ENCODE measurements at regions not wholly inside any gene's neighbourhood (a gene's known extent, or its start where the extent isn't known, plus 50 kb on each side); places are given as distances from the start of the nearest gene placed in this dataset.

DNA sequence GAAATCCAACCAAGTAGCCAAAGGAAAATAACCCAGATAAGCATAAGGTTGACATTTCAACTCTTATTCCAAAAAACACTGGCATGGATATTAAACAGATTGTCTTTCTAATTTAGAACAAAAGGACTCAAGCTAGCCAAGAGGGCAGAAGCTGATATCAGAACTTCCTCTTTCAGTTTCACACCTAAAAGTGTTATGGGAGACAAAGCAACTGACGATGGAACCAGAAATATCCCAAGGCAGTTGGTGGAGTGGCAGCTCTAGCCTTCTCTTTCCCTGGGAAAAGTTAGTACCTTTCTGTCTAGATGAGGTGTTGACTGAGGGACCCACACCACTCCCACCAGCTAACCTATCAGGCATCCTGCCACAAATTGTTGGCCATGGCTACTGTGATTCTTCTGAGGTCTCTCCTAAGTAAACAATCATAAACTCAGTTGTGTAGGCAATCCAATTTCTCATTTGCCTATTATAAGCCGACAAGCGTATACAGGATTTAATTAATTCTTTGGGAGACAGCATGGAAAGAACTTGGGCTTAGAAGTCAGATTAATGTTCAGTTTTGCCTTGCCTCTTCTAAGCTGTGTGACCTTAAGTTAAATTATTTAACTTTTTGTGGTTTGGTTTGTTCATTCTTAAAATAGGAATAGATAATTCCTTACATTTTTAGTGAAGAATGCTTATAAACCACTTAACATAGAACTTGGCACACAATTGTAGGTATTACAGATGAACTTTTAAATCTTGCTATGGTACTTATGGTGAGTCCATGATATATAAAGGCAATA is 110.9 kb upstream of the ADAMTSL1 start:
- Mint-ChIP-seq H3K4me3 (no peak overlapping the region), H3K36me3 (no peaks in the 10 kb centered on the region), H3K9me3 (peaks cover 2% of the 10 kb centered on the region), H3K27ac (no peak overlapping the region), H3K4me1 (no peaks in the 10 kb centered on the region)
- DNase-seq (ENCODE audit: low spot score in 2 of 2) (no peak), ATAC-seq (no peak)

DNA sequence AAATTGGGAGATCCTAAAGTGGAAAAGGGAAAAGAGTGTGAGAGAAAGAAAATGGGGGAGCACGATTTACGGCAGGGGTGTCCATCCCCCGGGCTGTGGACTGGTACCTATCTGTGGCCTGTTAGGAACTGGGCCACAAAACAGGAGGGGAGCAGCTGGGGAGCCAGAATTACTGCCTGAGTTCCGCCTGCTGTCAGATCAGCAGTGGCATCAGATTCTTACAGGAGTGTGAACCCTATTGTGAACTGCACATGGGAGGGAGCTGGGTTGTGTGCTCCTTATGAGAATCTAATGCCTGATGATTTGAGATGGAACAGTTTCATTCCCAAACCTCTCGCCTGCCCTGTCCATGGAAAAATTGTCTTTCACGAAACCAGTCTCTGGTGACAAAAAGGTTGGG is 108.3 kb upstream of the ADAMTSL1 start:
- no peak overlapping the region for H3K27ac Mint-ChIP-seq
- H3K9me3 Mint-ChIP-seq = peaks cover 2% of the 10 kb centered on the region
- ATAC-seq (no peak), DNase-seq (ENCODE audit: low spot score in 2 of 2) (no peak)
- no peaks in the 10 kb centered on the region for H3K4me1 Mint-ChIP-seq
- no peak overlapping the region for H3K4me3 Mint-ChIP-seq
- no peaks in the 10 kb centered on the region for H3K36me3 Mint-ChIP-seq

DNA sequence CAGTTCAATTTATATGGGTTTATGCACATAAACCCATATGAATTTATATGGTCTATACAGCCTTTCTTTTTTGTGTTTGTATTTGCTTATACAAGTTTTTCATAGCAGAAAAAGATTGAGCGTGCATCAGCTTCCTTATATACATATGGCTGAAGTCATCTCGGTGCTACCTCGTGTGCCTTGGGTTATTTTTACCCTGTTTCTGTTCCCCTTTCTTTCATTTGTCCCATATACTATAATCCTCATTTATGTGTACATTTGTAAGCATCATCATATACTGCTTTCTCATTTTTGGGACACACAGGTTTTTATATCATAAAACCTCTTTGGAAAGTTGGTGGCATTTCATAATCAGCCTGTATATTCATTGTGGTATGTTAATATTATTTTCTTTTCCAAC is 107.8 kb upstream of the ADAMTSL1 start:
- H3K4me3 Mint-ChIP-seq = no peak overlapping the region
- no peak overlapping the region for H3K27ac Mint-ChIP-seq
- no peaks in the 10 kb centered on the region for H3K36me3 Mint-ChIP-seq
- peaks cover 2% of the 10 kb centered on the region for H3K9me3 Mint-ChIP-seq
- DNase-seq (ENCODE audit: low spot score in 2 of 2) = no peak
- no peaks in the 10 kb centered on the region for H3K4me1 Mint-ChIP-seq
- ATAC-seq = no peak

DNA sequence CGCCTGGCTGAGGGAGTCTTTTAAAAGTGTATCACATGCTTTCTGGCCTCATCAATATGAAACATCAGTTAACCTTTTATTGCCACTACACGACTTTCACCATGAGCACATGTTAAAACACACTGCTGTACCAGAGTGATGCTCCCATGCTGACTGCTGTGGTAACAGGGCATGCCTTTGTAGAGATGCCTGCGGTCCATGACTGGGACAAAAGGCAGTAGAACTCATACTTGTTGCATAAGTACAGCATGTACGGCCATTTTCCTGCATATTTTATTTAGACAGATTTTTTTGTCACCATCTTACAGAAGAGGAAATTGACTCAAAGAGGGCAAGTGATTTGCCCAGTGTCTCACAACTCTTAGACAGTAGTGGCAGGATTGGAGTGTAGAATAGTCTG is 105.7 kb upstream of the ADAMTSL1 start:
- Mint-ChIP-seq H3K9me3 (peaks cover 2% of the 10 kb centered on the region), H3K4me3 (no peak overlapping the region), H3K27ac (no peak overlapping the region), H3K4me1 (no peaks in the 10 kb centered on the region), H3K36me3 (no peaks in the 10 kb centered on the region)
- ATAC-seq (no peak), DNase-seq (ENCODE audit: low spot score in 2 of 2) (no peak)

DNA sequence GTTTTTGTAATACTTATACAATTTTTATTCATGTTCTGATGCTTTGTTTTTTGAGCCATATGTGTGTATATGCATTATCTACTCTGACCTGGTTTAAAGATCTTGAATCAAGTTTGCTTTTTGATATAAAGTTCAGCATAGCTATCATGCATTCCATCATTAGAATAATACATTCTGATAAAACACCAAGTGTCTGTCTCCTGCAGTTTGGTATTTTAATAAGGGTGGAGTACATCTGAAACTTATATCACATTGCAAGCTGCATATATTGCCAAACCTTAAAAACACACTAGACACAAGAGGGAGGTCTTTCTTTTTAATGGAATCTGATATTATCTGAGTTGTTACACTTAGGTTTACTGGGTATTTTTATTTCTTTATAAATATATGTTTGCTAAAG is 102.8 kb upstream of the ADAMTSL1 start:
- DNase-seq (ENCODE audit: low spot score in 2 of 2) = no peak
- ATAC-seq = no peak
- peaks cover 2% of the 10 kb centered on the region for H3K9me3 Mint-ChIP-seq
- H3K4me3 Mint-ChIP-seq = no peak overlapping the region
- no peaks in the 10 kb centered on the region for H3K36me3 Mint-ChIP-seq
- no peak overlapping the region for H3K27ac Mint-ChIP-seq
- H3K4me1 Mint-ChIP-seq = no peaks in the 10 kb centered on the region

DNA sequence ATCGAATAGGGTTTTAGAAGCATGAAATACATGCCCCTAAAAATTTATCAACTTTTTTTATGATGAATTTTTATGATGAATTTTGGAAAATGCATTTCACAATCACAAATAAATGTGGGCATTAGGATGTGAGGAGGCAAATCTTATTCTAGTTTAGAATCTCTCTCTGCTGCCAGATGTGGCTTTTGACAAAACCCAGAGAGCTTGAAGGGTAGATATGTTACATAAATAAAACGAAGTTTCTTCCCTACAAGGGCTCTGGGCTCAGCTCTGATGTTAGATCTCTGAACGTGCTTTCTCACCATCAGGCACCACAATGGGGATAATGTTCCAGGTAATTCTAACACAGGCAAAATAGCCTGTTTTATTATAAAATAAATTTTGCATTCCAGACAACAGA is 102.3 kb upstream of the ADAMTSL1 start:
- DNase-seq (ENCODE audit: low spot score in 2 of 2) (no peak), ATAC-seq (no peak)
- peaks cover 3% of the 10 kb centered on the region for H3K9me3 Mint-ChIP-seq
- no peaks in the 10 kb centered on the region for H3K36me3 Mint-ChIP-seq
- no peaks in the 10 kb centered on the region for H3K4me1 Mint-ChIP-seq
- no peak overlapping the region for H3K4me3 Mint-ChIP-seq
- no peak overlapping the region for H3K27ac Mint-ChIP-seq

DNA sequence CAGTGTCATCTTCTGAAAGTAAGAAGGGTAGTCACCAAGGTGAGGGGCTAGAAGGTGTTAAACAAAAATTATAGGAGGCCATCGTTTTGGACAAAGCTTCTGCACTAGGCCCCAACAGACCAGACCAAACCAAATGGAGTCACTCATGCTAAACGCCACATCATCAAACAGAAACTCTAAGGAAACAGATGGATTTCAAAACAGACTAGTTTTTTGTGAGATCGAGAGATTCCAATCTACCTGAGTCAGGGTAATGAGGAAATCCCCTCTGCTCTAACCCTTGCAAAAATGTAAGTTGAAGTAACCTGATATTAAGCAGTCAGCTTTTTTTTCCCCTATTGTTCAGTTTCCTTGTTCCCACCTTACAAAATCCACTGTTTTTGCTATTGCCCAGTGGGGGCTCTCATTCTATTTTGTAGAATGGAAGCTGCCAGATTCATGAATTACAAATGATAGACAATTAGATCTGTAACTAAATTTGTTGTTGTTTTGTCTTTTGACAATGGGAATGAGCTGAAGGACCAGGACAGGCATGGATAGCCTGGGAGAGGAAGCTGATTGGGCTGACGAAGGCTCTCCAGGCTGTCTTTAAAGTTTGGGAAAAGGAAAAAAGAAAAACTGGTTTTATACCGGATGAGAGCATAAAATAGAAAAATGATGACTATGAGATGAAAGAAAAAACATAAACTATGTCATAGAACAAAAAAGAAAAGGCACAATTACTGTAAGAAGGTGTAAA is 94.7 kb upstream of the ADAMTSL1 start:
- no peak overlapping the region for H3K27ac Mint-ChIP-seq
- DNase-seq (ENCODE audit: low spot score in 2 of 2) (no peak), ATAC-seq (no peak)
- H3K9me3 Mint-ChIP-seq = peaks cover 10% of the 10 kb centered on the region
- H3K4me1 Mint-ChIP-seq = no peaks in the 10 kb centered on the region
- no peak overlapping the region for H3K4me3 Mint-ChIP-seq
- H3K36me3 Mint-ChIP-seq = no peaks in the 10 kb centered on the region

DNA sequence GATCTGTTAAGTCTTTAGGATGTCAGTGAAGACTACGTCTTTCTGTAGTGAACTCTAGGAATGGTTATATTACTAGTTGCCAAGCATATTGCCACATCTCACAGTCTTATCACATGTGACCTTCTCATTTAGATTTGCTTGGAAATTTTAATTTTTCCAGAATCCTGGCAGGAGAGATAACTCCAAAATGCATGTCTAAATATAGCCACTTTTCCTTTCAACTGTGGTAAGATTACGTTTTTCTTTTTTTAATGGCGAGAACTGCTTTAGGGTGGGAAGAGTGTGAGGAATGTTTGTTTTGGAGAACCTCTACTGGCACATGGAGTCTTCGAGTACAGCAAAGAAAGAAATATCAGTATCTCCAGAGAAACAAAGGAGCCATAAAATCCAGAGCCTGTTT is 91.7 kb upstream of the ADAMTSL1 start:
- ATAC-seq (no peak), DNase-seq (ENCODE audit: low spot score in 2 of 2) (no peak)
- Mint-ChIP-seq H3K4me1 (no peaks in the 10 kb centered on the region), H3K9me3 (peaks cover 7% of the 10 kb centered on the region), H3K36me3 (no peaks in the 10 kb centered on the region), H3K4me3 (no peak overlapping the region), H3K27ac (no peak overlapping the region)

DNA sequence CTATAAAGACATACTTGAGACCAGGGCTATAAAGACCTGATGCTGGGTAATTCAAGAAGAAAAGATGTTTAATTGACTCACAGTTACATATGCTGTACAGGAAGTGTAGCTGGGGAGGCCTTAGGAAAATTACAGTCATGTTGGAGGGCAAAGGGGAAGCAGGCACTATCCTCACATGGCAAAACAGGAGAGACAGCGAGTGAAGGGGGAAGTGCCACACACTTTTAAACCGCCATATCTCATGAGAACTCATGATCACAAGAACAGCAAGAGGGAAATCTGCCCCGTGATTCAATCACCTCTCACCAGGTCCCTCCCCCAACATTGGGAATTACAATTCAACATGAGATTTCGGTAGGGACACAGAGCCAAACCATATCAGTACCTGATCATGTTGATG is 89.9 kb upstream of the ADAMTSL1 start:
- ATAC-seq = no peak
- DNase-seq (ENCODE audit: low spot score in 2 of 2) = no peak
- Mint-ChIP-seq H3K36me3 (no peaks in the 10 kb centered on the region), H3K4me3 (no peak overlapping the region), H3K9me3 (peaks cover 3% of the 10 kb centered on the region), H3K27ac (no peak overlapping the region), H3K4me1 (no peaks in the 10 kb centered on the region)

DNA sequence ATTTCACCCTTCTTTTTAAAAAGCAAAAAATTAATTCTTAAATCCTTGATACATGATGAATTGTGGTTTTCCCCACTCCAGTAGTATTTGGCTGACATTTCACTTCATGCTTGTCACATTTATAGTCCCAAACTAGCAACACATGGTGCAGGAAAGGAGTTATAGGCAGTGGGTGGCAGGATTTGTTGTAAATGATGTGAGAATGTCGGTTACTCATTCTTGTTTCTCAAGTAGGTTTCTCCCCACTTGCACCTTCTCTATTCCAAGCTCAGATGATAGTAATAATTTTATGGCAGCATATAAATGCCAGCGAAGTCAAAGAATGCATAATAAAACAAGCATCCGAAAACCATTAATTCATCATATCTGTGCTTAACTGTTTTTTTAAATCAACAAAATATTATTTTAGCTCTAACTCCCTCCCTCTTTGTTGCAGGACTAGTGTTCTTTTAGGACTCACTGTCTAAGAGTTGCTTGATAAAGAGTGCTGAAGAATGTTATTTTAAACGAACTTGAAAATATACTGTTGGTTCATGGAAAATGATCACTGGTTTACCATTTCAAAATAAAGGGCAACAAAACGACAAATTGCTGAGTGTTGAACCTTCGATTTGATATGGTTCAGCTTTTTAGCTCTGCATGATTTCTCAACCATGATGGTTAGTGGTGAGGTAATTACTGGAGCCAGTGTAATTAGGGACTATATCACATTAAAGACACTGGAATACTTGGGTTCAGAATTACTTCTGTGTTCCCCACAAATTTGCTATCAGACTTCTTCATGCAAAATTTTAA is 88.1 kb upstream of the ADAMTSL1 start:
- Mint-ChIP-seq H3K4me3 (no peak overlapping the region), H3K4me1 (no peaks in the 10 kb centered on the region), H3K9me3 (no peaks in the 10 kb centered on the region), H3K27ac (no peak overlapping the region), H3K36me3 (no peaks in the 10 kb centered on the region)
- DNase-seq (ENCODE audit: low spot score in 2 of 2) = no peak
- ATAC-seq = no peak

DNA sequence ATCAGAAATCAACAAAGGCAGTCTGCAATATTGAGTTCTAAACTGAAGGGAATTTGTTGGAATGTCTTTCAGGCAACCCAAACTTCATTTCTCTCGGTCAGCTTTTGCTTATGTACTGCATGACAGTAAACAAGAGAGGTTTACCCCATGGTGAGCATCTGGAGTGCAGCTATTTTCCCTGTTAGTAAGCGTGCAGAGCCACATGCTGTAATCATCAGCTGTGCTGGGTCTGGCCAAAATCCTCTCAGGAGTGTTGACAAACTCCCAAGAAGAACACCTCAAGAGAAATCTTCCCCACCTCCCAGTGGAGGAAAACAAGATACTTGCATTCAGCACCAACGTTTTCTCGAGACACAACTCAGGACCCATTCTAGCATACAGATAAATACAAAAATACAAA is 83.6 kb upstream of the ADAMTSL1 start:
- Mint-ChIP-seq H3K9me3 (peaks cover 3% of the 10 kb centered on the region), H3K4me1 (no peaks in the 10 kb centered on the region), H3K36me3 (no peaks in the 10 kb centered on the region), H3K4me3 (no peak overlapping the region), H3K27ac (no peak overlapping the region)
- ATAC-seq = no peak
- DNase-seq (ENCODE audit: low spot score in 2 of 2) = no peak

DNA sequence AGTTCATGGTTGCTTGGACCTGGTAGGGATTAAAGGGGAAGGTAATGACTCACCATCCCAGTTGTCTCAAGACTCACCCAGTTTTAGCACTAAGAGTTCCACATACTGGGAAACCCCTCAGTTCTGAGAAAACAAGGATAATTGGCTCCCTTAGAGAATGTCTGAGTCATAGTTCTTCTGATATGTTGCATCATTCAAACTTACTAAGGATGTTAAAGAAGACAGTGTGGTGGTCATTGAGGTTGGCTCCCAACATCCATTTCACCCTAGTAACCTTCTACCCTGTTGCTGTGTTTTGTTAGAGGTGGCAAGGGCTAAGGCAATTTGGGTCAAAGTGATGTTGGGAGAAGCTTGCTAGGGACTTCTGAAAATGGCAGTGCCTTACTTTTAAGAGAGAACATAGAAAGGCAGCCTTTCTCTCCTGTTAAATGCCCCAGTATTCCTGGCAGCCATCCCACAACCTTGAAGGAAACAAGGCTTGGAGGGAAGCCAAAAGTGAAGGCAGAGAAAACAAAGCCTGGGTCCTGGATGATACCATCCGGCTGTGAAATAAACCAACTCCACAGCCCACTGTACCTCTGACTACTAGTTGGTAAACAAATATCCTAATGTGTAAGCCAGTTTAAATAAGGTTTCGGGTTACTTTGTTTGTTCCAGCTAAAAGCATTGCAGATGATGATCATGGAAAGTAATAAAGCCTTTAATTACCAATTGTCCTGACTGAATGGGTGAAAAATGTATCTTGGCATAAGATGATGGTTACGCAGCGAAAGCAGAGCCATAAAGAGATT is 80.4 kb upstream of the ADAMTSL1 start:
- Mint-ChIP-seq H3K36me3 (no peaks in the 10 kb centered on the region), H3K9me3 (peaks cover 3% of the 10 kb centered on the region), H3K4me3 (no peak overlapping the region), H3K27ac (no peak overlapping the region), H3K4me1 (no peaks in the 10 kb centered on the region)
- ATAC-seq (no peak), DNase-seq (ENCODE audit: low spot score in 2 of 2) (no peak)

DNA sequence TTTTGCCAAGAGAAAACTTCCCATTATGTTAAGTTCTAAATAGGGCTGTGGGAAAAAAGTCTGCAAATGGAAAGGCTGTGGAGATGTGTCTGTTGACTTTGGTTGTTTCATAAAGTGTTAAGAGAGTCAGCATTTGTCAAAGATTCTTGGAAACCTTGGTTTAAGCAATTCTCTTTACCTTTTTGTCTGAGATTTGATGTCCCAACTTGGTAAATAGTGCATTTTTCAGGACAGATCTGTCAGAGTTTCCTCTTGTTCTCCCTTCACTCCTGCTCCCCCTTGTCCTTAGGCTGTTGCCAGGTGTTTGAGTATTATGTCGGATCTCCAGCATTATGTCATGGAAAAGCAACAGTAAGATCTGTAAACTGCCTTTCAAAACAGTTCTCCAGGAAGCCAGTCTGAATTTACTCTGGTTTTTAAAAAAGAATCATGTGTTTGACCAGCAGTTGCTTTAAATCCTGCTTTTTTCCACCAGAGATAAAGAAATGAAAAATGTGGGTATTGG is 79.1 kb upstream of the ADAMTSL1 start:
- H3K4me3 Mint-ChIP-seq = no peak overlapping the region
- H3K9me3 Mint-ChIP-seq = peaks cover 3% of the 10 kb centered on the region
- H3K36me3 Mint-ChIP-seq = no peaks in the 10 kb centered on the region
- H3K27ac Mint-ChIP-seq = no peak overlapping the region
- no peak for ATAC-seq
- H3K4me1 Mint-ChIP-seq = no peaks in the 10 kb centered on the region
- DNase-seq (ENCODE audit: low spot score in 2 of 2) = no peak

DNA sequence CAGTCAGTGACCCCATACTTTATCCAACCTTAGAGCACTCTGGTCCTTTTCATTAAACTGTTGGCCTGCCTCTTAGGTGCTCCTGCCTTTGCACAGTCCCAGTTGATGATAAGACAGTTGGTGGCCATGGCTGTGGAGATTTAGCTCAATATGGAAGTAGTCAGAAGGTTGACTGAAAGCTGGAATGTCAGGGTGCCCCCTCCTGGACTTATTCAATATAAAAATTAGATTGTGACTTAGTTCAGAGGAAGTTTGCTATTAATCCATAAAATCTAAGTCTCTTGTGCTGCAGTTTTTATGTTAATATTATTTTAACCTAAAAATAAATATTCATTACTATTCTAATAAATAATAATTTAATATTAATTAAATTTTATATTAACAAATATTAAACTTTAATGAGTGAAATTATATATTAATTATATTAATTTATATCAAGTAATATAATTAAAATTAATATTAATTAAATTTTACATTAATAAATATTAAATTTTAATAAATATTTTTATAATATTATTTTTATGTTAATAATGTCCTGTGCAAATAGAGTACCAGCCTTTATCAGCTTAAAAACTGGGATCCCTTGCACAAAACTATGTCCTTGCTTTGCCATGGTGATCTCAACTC is 77.7 kb upstream of the ADAMTSL1 start:
- no peak for DNase-seq (ENCODE audit: low spot score in 2 of 2)
- no peak for ATAC-seq
- no peaks in the 10 kb centered on the region for H3K36me3 Mint-ChIP-seq
- peaks cover 3% of the 10 kb centered on the region for H3K9me3 Mint-ChIP-seq
- H3K4me1 Mint-ChIP-seq = no peaks in the 10 kb centered on the region
- H3K27ac Mint-ChIP-seq = no peak overlapping the region
- no peak overlapping the region for H3K4me3 Mint-ChIP-seq

All from stimulated activated effector memory CD8-positive, alpha-beta T cell treated with anti-CD3 and anti-CD28 coated beads, Interleukin-12 subunit alpha, Interleukin-12 subunit beta, amount 100 ng/mL, for 72 hours (primary cell).